Frontal cortex (tissue), 3 donors: ENCODE measurements at regions not wholly inside any gene's neighbourhood (a gene's known extent, or its start where the extent isn't known, plus 50 kb on each side); places are given as distances from the start of the nearest gene placed in this dataset.

ENCODE experiments used
- DNase-seq, 2 donors: peaks; one replicate each; pipeline ENCODE4 v3.0.0; 2012; ENCODE audit warnings: low spot score in 2 of 2
- FAIRE-seq: peaks from 2 replicates; lab custom pipeline; 2012; peaks lifted over from hg19 to GRCh38; lab: Jason Lieb, UNC
- donor health status: control.
- donor health status: control.
- donor health status: control.

- no peak for FAIRE-seq
- DNase-seq: no peak
Observed at GRCh38 chr4:19683426-19683825, 568.3 kb upstream of the SLIT2 start.

DNA sequence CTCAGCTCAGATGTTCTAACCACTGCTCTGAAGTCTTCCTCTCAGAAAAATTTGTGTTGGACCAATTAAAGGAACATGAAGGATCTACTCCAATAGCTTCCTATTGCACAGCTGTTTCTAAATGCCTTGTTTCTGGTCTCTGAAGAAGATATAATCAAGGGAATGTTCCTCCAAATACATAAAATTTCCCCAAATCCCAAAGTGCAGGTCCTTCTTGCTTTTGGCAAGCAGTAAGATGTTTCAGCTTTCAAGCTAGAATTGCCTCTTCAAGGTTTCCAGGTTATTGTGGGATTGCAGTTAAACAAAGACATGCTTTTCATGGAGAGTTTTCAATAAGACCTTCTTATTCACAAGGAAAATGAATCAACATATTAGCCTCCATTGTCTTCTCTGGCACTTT lies 574.5 kb upstream of the SLIT2 start:
- FAIRE-seq (no peak), DNase-seq (no peak)

GRCh38 chr4:19675172-19675811 lies 576.4 kb upstream of the SLIT2 start:
- FAIRE-seq: no peak

DNA sequence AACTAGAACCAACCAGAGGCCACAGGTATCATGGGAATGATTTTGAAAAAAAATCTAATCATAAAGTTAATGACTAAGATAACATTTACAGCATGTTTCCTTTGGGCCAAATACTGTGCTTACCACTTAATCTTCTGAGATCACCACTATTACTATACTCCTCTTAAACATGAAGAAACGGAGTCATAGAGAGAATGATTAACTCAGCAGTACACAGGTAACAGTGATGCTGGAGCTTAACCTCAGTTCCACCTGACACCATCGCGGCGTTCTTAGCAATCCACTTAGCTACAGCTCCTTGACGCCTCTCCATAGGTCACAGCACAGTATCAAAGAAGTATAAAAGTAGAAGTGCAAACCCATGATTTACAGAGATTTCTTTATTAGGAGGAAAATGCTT lies 592.6 kb upstream of the SLIT2 start:
- DNase-seq: no peak
- no peak for FAIRE-seq

More at GRCh38 chr4:19675172-19675811, 576.4 kb upstream of the SLIT2 start:
- DNase-seq: no peak

DNA sequence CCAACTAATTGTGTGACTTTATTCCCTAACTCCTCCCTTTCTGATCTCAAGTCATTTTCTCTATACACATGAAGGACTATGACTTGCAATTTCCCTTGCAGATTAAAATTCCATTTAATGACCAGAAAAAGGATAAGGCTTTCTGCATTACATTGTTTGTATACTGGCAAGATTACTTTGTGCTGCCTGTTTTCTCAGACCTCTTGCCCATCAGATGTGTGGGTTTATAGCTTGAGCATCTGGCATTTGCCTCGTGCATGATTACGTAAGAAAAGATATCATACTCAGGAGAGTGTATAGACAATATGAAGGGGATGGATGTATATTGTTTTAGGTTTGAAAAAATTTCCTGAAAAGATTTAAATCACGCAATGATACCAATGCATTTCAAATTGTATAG lies 593.8 kb upstream of the SLIT2 start:
- FAIRE-seq (no peak), DNase-seq (no peak)

DNA sequence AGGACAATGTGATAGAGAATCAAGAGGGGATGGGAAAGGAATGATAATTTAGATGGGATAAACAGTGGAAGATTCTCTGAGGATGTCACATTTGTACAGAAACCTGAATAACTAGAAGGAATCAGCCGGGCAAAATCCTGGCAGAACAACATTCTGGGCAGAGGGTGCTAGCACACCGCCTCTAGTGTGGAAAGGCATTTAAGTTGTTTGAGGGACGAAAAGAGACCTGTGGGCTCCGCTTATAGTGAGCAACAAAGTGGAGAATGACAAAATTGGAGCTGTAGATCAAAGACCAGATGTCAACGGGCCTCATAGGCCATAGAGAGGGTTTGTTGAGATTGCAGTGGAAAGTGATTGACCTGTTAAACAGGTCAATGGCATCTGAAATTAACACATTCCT lies 596.0 kb upstream of the SLIT2 start:
- no peak for FAIRE-seq

DNA sequence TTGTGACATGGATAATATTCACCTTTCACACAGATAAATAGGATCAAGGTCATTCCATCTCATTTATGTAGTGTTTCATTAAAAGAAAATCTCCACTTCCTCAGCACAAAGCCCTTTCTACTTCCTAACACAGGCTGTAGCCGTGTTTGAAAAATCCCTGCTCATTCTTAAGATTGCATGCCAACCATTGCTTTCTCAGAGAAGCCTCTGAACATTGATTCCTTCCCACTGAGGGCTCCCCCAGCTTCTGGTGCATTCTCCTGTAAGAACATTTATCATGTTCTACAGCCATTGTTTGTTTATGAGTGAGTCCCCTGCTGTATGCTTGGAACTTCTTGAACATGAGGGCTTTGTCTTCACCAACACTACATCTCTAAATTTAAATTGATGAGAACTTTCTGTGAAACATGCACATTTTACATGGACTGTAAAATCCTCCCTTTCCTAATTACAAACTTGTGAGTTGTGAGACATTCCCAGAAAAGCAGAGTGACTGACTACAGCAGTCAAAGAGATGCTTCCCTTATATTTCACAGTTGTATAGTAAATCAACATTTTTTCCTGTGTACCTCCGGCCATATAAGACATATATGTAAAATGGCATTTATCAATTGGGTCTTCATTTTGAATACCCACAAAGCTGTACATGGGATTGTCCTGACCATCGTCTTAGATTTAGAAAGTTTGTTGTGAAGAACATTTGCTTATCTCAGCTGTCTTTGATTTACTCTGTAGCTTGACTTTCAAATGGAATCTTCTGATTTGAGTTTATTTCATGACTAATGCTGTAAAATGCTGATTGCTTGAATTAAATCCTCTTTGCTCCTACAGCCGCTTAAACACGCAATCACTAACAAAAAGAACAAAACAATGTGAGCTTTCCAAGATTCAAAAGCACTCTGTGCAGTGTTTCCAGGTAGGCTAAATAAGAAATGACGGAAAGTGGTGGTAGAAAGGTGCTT lies 600.5 kb upstream of the SLIT2 start:
- no peak for FAIRE-seq
- DNase-seq: no peak

More for the DNA sequence above, 596.0 kb upstream of the SLIT2 start:
- DNase-seq: no peak

GRCh38 chr4:19645589-19645988 lies 606.1 kb upstream of the SLIT2 start:
- FAIRE-seq (no peak), DNase-seq (no peak)

DNA sequence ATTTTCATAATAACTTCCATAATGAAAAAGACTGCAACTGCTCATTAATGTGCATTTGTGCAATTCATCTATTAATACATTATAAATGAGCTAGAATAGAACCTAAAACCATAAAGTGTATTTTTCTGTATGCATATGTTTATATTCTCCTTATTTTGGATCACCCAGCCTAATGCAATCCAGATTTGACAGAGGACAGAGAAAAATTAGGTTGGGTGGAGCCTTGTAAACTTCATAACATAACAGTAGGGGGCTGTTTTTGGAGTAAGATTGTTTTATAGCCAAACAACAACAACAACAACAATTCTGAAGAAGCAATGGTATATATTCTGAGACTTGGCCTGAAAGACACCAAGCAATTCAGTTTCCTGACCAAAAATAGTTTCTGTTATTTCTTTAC lies 615.3 kb upstream of the SLIT2 start:
- no peak for DNase-seq
- FAIRE-seq: no peak

DNA sequence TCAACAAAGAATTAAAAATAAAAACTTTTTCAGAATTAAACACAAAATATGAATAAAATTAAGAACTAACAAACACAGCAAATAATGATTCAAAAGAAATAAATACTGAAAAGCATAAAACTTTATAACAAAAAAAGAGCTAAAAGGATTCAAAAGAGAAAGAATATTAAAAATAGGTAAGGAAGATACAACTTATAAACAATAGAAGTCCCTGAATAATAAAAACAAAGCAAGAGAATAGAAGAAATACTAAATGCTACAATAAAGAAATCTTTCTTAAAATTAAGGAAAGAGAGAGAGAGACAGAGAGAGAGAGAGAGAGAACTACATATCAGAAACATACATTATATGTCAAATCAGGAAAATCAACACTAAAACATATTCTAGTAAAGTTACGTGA lies 619.9 kb upstream of the SLIT2 start:
- DNase-seq (no peak), FAIRE-seq (no peak)

GRCh38 chr4:19623866-19624265 lies 627.8 kb upstream of the SLIT2 start:
- DNase-seq (no peak), FAIRE-seq (no peak)

GRCh38 chr4:19615086-19615689 lies 636.5 kb upstream of the SLIT2 start:
- DNase-seq (no peak), FAIRE-seq (no peak)

- FAIRE-seq (no peak), DNase-seq (no peak)
Observed at GRCh38 chr4:19614171-19614570, 637.5 kb upstream of the SLIT2 start.

- no peak for DNase-seq
Observed at GRCh38 chr4:19596342-19596741, 655.4 kb upstream of the SLIT2 start.

GRCh38 chr4:19592391-19592790 lies 659.3 kb upstream of the SLIT2 start:
- DNase-seq: no peak
- FAIRE-seq: no peak

More at GRCh38 chr4:19596342-19596741, 655.4 kb upstream of the SLIT2 start:
- no peak for FAIRE-seq

GRCh38 chr4:19583827-19584569 lies 667.7 kb upstream of the SLIT2 start:
- no peak for DNase-seq
- FAIRE-seq: no peak

DNA sequence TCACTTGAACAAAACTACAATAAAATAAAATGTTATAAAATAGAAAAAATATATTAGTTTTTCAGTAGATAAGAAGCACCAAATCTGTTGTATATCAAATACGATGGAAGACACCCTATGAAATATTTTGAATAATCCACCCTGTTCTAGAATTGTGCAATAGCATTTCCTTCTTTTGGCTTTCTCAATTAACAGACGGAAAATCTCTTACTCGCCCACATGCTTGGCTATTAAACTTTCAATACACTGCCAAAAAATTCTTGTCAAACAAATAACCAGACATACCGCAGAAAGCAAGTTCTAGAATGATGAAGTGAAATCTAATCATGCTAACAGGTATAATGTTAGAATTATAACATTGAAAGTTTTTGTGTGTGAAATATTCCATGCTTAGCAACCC lies 671.6 kb upstream of the SLIT2 start:
- no peak for DNase-seq
- FAIRE-seq: no peak

DNA sequence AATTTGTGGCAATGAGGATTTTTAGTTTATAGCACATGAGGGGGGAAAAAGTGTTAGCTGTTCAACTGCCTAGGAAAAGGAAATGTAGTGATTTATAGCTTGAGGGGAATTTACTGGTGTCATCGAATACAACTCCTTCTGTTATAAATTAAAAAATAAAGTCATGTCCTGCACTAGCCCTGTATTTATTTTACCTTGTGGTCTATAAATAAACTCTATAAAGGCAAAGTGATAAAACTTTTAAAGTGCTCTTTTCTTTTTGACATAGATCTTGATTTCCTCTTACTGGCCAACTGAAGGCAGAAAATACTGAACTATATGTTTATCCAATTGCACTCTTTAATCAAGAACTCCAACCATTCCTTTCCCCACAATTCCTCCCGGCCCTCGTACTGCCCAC lies 672.1 kb upstream of the SLIT2 start:
- FAIRE-seq (no peak), DNase-seq (no peak)

GRCh38 chr4:19577097-19577496 lies 674.6 kb upstream of the SLIT2 start:
- no peak for FAIRE-seq
- DNase-seq: no peak

DNA sequence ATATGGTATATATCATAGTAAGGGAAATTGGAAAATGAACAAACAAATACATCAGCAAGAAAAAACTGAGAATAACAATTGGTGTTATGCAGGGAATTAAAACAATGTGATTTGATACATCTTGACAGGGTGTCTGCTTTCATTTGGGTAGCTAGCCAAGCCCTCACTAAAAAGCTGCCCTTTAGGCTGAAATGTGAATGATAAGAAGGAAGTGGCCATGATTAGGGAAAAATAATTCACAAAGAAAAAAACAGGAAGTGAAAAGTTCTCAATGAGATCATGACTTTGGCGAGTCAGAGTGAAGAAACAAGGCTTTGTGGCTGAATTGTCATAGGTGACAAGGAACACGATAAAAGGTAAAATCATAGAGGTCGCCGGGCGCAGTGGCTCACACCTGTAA lies 675.8 kb upstream of the SLIT2 start:
- FAIRE-seq: no peak

More for the DNA sequence above, 675.8 kb upstream of the SLIT2 start:
- DNase-seq: no peak
